ENCODE measurements at regions not wholly inside any gene's neighbourhood (a gene's known extent, or its start where the extent isn't known, plus 50 kb on each side); places are given as distances from the start of the nearest gene placed in this dataset.

DNA sequence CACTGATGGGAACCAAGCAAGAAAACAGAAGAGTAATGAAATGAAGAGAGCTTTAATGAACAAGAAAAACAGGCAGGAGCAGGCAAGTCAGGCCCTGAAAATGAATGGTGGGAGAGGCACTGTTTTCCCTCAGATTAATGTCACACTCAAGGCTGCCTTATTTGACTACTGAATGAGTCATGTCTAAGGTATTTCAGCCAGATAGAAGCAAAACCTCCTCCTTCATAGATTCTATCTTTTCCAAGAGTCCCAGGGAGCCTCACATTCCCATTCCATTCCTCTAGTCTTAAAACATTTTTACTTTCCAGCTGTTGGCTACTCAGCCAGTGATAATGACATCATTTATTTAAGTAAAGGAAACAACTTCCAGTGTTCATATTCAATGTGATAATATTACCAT lies 228.4 kb upstream of the NRIP1 start:
- TF ChIP-seq, protein P1, sequence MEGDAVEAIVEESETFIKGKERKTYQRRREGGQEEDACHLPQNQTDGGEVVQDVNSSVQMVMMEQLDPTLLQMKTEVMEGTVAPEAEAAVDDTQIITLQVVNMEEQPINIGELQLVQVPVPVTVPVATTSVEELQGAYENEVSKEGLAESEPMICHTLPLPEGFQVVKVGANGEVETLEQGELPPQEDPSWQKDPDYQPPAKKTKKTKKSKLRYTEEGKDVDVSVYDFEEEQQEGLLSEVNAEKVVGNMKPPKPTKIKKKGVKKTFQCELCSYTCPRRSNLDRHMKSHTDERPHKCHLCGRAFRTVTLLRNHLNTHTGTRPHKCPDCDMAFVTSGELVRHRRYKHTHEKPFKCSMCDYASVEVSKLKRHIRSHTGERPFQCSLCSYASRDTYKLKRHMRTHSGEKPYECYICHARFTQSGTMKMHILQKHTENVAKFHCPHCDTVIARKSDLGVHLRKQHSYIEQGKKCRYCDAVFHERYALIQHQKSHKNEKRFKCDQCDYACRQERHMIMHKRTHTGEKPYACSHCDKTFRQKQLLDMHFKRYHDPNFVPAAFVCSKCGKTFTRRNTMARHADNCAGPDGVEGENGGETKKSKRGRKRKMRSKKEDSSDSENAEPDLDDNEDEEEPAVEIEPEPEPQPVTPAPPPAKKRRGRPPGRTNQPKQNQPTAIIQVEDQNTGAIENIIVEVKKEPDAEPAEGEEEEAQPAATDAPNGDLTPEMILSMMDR (IDR thresholded peaks at IDR 0.05 in 2 of 3, conservative IDR thresholded peaks at IDR 0.05 in 1 of 3; ENCODE audit: control insufficient read depth in 2 of 3, extremely low read depth in 1 of 3, insufficient read depth in 1 of 3, low read depth in 3 of 3, low read length in 3 of 3): no peak
- TF ChIP-seq EZH2 (IDR thresholded peaks at IDR 0.05; ENCODE audit: borderline replicate concordance, control insufficient read depth, low read depth, low read length) (no peak), RFX5 (IDR thresholded peaks at IDR 0.05; ENCODE audit: low read depth, low read length) (no peak), CREM (IDR thresholded peaks at IDR 0.05; ENCODE audit: low read depth) (no peak), REST (IDR thresholded peaks at IDR 0.05; ENCODE audit: low read depth, low read length) (no peak), GATAD2B (conservative IDR thresholded peaks at IDR 0.05; ENCODE audit: low read depth) (no peak), POLR2A (IDR thresholded peaks at IDR 0.05; ENCODE audit: low read depth, low read length) (no peak), TAF1 (IDR thresholded peaks at IDR 0.05; ENCODE audit: borderline replicate concordance, low read depth, low read length) (no peak), ZNF24 (IDR thresholded peaks at IDR 0.05) (no peak), RAD51 (IDR thresholded peaks at IDR 0.05) (no peak), CEBPB (IDR thresholded peaks at IDR 0.05; ENCODE audit: borderline replicate concordance in 1 of 2, low read depth in 2 of 2, low read length in 2 of 2) (no peak)
- TF ChIP-seq, protein P2, sequence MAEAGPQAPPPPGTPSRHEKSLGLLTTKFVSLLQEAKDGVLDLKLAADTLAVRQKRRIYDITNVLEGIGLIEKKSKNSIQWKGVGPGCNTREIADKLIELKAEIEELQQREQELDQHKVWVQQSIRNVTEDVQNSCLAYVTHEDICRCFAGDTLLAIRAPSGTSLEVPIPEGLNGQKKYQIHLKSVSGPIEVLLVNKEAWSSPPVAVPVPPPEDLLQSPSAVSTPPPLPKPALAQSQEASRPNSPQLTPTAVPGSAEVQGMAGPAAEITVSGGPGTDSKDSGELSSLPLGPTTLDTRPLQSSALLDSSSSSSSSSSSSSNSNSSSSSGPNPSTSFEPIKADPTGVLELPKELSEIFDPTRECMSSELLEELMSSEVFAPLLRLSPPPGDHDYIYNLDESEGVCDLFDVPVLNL (IDR thresholded peaks at IDR 0.05; ENCODE audit: low read depth, low read length): no peak
